Stimulated activated CD4-positive, alpha-beta T cell treated with anti-CD3 and anti-CD28 coated beads, Interleukin-4, amount 100 ng/mL, for 48 hours (primary cell): ENCODE measurements at regions not wholly inside any gene's neighbourhood (a gene's known extent, or its start where the extent isn't known, plus 50 kb on each side); places are given as distances from the start of the nearest gene placed in this dataset.
"Not testable (repeated sequence)": the region's sequence is repeated elsewhere in the genome, so short reads cannot be mapped to it uniquely, and the experiment has no call there.

Source experiments
- DNase-seq, 2 donors: peaks; one replicate each; pipeline ENCODE4 v3.0.0-alpha.2; 2020; ENCODE audit warnings: low read depth in 2 of 2

DNA sequence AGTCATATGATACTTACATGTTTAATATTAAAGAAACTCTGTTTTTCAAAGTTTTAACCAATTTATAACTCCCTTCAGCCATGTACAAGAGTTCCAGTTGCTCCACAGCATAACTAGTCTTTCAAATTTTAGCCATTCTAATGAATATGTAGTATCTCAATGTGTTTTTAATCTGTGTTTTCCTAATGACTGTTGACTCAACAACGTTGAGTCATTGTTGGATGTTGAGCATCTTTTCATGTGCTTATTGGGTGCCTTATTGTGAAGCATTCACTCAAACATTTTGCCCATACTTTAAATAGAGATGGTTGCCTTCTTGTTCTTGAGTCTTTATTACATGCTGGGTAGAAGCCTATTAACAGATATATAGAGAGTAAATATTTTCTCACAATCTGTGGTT, 240.2 kb upstream of the LYPLAL1 start:
- no peak for DNase-seq

DNA sequence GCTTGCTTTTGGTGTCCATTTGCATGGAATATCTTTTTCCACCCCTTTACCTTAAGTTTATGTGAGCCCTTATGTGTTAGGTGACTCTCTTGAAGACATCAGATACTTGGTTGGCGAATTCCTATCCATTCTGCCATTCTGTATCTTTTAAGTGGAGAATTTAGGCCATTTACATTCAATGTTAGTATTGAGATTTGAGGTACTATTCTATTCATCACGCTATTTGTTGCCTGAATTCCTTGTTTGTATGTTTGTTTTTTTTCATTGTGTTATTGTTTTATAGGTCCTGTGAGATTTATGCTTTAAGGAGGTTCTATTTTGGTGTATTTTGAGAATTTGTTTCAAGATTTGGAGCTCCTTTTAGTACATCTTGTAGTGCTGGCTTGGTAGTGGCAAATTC, 238.3 kb upstream of the LYPLAL1 start:
- DNase-seq, result not testable (repeated sequence)

DNA sequence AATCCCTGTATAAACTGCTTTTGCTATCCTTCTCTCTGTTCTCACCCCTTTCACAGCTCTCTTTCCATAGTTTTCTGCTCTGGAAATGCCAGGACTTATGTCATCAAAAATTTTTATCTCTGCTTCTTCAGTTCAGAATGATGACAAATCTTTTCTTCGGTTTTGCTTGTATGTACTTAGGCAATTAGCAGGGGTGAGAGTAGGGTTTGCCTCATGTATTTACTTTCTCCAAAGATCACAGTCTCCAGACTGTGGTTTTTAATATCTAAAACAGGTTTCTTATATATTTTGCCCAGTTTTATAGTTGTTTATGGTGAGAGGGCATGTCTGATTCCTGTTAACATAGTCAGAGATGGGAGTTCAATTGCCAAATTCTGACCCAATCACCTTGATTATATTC, 235.4 kb upstream of the LYPLAL1 start:
- DNase-seq, result no peak

DNA sequence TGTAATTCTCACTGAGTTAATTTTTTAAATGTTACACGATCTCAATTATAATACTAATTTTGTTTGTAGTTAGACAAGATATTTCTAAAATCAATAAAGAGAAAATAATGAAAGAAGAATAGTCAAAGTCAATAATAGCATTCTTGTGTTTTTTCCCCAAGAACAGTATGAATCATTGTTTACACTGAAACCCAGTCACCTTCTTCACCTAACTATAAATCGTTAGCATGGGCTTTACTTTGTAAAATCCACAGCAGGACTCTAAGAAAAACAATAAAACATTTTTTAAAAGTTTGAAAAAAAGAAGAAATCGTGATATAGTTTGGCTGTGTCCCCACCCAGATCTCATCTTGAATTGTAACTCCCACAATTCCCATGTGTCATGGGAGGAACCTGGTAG, 234.6 kb upstream of the LYPLAL1 start:
- DNase-seq, result no peak

DNA sequence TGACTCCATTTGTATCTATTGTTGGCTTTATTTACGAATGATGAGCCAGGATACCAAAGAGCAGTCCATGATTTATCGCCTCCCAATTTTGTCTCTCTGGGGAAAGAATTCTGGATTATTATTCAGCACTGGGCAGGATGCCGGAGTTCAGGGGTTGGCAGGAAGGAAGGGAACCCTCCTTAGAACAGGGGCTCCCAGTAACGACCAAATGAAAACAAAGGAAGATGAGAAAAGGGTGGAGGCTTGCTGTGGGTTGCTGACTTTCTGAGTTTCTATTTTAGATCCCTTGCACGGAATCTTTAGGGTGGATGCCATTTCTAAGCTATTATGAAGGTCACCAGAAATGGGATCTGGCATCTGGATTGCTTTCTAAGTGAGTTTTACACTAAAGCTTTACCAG, 231.2 kb upstream of the LYPLAL1 start:
- no peak for DNase-seq

DNA sequence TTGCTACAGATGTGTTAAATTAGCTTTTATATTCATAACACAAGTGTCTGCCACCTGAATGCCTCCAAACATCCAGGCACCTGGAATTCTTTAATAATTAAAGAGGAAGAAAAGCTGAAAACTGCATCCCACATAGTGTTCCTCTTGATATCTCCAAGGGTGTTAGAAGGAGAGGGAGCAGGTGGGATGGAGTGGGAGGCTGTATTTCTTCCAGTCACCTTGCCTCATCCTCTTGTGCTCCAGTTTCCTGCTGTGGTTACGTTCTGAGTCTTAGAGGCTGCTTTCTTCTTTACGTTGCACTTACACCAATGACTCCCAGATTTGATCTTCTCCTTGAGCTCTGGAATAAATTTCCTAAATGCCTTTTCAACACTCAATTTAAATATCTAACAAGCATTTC, 230.3 kb upstream of the LYPLAL1 start:
- no peak for DNase-seq

DNA sequence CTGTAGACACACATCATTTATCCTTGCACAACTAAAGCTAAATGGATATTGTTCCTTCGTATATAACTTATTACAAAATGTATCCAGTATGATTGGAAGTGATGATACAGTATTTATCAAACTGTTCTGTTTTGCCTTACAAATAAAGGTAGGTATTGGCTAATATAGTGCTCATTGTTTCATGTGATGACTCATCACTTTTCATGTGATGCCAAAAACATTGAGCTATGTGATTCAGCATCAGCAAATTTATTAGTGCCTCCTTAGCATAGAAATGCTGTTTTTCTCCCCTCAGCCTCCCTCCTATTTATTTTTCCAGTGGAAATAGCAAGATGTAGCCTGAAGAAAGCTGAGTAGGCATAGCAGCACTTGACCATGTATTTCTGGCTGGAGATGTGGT, 228.6 kb upstream of the LYPLAL1 start:
- DNase-seq, result no peak

DNA sequence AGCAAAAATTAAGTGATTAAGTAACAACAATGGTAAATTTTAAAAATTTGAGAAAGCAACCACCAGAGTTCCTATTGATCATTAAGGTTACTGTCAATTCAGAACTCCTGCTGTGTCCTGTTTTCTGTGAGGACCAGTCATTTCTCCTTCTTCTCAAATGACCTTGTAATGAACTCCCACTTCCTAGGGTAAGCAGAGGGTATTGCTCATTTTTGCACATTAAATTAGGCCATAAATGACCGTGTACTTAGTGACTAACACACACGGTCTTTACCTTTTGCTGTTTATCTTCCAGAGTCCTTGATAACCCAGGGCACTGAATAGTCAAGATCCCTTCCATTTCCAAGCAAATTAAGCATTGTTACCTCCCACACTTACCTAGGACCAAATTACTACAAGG, 227.5 kb upstream of the LYPLAL1 start:
- no peak for DNase-seq

DNA sequence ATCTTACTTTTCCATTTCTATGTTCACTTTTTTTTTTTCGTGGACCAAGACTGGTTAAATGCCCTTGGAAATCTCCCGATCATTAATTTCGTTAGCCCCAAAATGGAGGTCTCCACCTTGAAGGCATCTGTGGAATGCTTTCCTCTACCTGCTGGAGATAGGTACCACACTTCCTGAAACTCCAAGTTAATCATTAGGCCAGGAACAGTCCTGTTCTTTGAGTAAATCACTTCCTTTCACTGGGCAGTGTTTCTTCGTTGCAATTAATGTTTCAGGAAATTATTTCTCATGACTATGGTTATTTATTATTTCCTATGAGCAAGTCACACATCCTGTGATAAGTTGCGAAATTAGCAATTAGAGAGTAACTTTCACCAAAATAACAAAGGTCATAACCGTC, 225.2 kb upstream of the LYPLAL1 start:
- DNase-seq, result no peak

DNA sequence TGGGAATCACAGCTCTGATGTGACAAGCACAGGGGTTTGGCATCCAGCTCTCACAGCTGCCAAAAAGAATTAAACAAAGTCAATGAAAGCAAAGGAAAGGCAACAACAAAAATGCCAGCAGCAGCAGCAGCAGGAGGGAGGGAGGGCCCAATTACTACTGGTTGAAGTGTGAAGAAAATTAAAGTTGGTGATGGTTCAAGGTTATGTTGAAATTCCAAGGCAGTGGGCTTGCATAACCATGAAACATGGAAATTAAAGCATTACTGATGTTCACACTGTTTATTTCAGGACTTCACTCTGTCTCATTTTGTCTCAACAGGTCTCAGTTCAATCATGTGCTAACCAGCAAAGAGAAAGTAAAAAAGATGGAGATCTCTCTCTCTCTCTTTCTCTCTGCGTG, 220.3 kb upstream of the LYPLAL1 start:
- no peak for DNase-seq

DNA sequence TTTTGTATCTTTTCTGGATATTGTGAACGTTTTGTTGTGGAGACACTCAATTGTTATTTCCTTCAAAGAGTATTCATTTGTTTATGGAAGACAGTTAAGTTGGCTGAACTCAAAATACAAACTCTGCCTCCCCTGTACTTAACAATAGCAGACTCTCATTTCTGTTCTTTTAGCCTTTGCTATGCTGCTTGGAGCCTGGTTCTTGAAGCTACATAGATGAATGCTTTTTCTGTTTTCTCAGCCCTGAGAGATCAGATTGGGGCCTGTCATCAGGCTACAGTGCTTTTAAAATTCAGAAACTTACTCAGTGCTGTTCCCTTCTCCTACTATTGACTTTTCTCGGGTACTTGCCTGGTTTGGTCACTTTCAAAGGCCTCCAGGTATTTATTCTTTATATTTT, 215.7 kb upstream of the LYPLAL1 start:
- DNase-seq, result no peak

DNA sequence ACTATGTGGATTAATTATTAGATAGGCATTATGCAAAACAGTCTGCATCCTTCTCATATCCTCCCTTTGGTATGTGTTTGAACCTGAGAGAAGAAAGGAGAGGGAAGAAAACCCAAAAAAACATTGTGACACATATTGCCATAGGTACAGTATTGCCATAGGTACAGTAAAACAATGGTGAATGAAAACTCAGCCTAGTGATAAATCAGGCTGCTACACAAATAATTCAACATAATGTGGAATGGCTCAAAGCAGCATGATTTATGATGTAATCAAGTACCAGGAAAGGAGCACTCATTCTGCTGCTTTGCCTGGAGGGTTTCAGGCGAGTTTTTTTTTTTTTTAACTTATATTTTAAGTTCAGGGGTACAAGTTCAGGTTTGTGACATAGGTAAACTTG, 213.9 kb upstream of the LYPLAL1 start:
- DNase-seq, result no peak

DNA sequence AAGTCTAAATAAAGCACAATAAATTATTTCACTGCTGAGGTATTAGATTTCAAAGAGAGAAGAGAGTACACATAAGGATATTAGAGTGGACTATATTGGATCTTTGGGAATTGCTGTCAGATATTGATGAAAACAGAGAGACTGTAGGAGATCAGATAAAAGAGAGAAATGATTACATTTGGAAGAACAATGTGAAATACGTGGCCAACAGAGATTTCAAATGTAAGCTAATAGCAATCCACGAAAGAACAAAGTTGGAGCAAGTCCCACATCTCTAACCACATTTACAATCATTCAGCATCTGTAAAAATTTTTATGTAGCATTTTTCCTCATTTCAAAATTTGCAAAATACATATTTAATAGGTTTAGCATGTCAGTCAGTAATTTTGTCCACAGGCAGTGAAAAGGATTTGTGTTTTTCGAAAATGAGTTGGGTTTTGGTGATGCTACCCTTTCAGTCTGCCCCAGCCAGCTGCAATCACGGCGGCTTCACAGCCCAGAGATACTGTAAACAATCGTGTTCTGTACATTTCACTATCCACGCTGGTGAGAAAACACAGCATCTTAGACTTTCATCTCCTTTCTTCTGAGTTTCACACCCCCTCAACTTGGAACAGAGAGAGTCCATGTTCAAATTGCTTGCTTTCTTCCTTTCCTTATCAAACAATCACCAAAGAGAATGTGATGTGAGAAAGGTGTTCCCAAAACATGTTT, 209.1 kb upstream of the LYPLAL1 start:
- DNase-seq, result no peak

DNA sequence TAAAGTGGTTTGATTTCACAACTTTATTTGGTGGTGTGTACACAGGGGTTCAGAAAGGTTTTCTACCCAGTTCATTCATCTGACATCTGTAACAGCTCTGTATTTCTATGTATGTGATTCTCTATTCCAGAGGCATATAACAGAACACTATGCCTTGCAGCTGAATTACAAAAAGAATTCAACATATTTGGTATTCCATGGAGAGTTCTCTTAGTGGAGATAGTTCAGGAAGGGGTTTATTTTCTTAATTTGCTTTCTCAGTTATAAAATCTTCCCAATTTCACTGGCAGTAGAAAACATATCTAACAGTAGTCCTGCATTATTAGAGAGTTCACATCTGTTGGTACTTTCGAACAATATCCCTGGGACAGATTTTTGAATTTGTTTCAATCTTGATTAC, 207.9 kb upstream of the LYPLAL1 start:
- DNase-seq, result no peak

DNA sequence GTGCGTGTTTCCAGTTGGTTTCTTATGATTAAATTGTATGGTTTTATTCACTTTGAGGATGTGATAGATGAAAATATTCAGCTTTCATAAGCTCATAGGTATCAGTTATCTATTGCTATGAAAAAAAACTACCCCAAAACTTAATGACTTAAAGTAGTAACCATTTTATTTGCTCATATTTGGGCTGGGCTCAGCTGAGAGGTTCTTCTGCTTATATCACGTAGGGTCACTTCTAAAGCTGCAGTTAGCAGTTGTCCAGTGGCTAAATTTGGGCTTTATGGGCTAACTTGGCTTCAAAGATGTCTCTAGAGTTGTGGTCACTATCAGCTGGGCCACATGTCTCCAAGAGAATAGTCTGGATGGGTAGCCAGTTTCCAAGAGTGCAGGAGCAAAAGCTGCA, 206.4 kb upstream of the LYPLAL1 start:
- DNase-seq, result no peak

DNA sequence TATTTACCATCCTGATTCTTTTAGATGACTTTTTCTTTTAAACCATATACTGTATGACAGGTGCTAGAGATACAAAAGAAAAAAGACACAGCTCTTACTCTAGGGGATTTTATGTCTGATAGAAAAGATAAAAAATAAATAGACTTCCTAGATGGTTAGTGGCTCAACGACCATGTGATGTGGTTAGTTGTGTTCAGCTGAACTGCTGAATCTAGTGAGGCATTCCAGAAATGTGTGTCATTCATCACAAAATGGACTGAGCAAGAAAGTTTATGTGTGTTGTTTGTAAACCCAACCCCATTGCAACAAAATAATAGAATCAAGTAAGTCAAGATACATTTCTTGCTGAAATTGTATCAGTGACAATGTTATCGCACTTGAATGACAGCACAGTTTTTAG, 205.8 kb upstream of the LYPLAL1 start:
- DNase-seq, result no peak

DNA sequence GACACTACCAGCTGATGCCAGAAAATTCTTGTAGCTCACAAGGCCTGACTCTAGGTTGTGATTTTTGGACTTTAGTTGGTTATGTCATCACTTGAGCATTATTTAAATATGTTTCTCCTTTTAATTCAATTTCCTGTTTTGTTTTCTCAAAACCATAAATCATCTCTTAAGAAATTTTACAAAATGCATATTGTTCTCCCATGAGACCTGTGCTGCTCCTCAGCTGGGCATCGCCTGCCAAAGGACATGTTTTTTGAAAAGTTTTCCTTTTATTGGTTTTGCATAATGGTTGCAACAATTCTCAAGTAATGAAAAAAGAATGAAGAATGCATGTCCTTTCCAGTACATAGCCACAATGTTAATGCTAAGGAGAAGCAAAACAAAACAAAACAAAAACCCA, 204.7 kb upstream of the LYPLAL1 start:
- no peak for DNase-seq

DNA sequence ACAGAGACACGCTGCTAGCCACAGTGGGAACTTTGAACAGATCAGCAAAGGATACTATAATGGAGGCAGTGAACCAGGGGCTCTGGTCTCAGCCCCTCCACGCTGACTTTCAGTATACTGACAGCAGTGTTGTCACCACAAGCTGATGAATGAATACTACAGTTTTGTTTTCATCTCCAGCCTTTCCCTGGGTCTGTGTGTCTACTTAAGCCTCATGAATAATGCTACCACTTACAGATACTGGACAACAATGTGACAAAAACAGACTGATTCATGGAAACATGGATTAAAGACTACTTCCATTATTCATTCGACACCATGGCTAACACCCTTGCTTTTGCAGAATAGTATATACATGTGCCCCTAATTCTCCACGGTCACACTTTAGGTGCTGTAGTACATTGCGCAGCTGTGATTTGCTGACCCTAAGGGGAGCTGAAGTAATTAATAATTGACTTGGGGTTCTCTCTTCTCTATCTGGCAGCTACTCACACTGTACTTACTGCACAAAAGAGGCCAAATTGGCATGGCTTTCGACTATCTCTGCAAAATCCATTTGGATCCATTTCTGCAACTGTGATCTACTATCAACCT, 203.2 kb upstream of the LYPLAL1 start:
- DNase-seq, result no peak

DNA sequence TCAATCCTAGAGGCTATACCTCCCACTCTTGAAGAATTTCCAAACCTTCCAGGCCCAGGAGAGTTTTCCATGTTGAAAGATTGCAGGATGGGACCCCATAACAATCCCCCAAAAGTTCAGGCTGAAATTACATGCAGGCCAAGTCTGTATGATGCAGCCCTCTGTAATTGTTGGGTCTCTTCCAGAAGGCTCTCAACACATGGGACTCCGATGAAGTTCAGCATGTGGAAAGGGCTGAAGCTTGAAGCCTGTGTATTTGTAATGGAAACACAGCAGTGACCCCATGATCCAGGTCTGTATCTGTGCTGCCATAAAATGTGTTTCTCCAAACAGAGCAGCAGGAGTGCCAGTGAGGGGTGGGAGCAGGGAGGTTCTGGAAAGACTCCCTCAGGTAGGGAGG, 202.5 kb upstream of the LYPLAL1 start:
- DNase-seq, result no peak

DNA sequence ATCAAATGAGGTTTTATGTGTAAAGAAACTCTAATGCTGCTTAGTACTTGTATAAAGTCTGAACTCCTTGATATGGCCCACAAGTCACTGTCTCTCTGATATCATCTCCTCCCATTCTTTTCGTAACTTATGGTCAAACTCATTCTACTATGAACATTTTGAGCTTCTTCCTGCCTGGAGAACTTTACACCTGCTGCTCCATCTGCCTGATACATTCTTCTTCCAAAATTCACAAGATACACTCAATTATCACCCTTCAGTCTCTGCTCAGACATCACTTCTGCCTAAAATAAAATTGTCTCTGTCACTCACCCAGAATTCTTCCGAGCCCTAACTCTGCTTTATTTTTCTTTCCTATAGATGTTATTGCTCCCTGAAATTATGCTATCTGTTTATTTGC, 192.8 kb upstream of the LYPLAL1 start:
- no peak for DNase-seq

DNA sequence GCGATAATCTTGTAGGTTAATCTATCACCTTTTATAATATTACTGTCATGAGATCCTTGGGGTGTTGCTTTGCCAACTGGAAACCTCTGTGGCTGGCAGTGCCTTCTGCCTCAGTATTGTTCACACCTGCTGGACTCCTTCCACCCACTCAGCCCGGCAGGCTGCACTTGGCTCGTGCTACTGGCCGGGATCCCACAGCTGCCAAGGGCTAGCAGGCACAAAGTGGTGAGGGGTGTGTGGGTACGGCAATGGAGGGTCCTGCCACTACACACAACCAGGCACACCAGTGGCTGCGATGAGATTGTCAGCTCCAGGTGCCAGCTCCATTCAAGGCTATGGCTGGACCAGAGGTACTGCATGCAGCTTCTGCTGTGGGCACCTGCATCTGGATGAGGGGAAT, 191.2 kb upstream of the LYPLAL1 start:
- no peak for DNase-seq

DNA sequence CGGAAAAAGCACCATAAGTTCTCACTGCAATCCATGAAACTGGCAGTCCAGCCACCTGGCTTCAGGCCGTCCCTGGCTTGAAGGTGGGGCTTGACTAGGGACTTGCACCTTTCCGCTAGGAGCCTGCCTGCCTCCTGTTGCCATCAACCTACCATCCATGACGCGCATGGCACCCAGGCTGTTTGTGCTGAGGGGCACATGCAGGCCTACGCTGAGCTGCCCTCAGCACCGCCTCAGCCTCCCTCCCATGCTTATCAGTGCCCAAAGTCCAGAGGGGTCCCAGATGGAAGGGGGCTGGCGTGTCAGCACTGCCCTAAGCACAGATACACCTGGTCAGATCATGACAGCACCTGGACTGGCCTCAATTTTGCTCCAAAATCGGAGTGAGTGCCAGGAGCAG, 190.2 kb upstream of the LYPLAL1 start:
- no peak for DNase-seq

DNA sequence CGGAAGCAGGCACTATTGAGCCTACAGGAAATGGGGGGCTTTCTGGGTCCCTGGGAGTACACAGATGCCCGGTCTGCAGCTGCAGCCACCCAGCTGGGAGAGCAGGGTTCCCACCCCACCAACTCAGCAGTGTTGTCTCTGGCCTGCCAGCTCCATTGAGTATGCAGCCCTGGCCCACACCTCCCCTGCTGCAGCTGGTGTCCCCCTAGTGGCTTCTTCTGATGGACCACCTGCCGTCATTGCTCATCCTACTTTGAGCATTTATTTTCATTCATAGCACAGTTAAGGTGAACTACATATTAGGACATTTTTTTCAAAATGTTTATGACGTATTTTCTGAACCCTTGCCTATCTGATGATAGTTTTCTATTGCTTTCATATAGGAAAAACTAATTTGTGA, 189.8 kb upstream of the LYPLAL1 start:
- no peak for DNase-seq

DNA sequence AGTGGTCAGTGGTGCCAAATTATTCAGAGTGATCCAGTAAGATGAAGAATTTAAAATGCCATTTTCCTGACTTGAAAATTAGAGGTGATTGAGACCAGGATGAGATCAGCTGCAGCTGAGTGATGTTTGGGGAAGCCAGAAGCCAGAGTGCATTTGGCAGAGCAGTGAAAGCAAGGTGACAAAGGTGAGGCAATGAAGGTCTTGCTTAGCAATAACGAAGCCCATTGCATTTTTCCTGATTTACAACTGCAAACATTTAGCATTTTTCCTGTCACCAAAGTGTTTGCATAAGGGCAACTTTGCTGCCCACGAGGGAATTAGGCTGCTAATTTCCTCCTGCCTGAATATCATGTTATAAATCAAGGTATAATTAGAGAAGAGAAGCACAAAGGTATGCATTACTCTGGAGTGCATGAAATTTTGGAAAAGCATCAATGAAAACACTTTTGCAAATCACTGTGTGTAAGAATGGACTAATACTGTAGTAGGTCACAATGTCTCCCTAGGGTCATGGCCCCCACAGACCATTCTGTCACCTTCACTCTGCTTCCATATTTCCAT, 188.2 kb upstream of the LYPLAL1 start:
- no peak for DNase-seq
